Thyroid gland (tissue), 4 donors: ENCODE measurements at regions not wholly inside any gene's neighbourhood (a gene's known extent, or its start where the extent isn't known, plus 50 kb on each side); places are given as distances from the start of the nearest gene placed in this dataset.

Experiments used
- CTCF ChIP-seq, 6 experiments: fragments of 200-600 bp in 3 of 6; fragments of 450-650 bp in 3 of 6; sonication (generic) in 3 of 6; IDR thresholded peaks; one replicate each; pipeline ENCODE4 v1.5.1; 2016 to 2019; ENCODE audit warnings: antibody characterized with exemption in 6 of 6, mild to moderate bottlenecking in 2 of 6, inconsistent platforms in 1 of 6, moderate library complexity in 1 of 6
- POLR2A ChIP-seq, 2 donors: fragments of 450-650 bp; IDR thresholded peaks; one replicate each; pipeline ENCODE4 v1.6.1; 2017; ENCODE audit warnings: antibody characterized with exemption in 2 of 2, mild to moderate bottlenecking in 2 of 2, moderate library complexity in 1 of 2

DNA sequence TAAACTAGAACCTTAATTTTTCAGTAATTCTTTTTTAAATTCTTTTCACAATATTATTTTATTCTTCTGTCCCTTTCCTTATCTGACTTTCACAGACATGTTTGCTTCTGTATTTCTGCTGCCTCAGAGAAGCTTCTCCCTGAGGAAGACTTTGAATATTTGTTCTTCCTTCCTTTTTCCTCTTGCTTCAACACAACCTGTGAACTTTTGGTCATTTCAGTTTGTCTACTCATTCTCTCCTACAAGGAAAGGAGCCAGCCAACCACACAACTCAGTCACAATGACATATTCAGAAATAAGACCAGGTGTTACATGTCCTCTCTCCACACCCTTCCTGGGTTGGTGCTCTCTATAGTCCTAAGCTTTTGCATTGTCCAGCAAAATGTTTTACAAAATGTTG is 310.4 kb downstream of the TFAP2B start:
- TF ChIP-seq CTCF (IDR thresholded peaks at IDR 0.05) (no peak), POLR2A (IDR thresholded peaks at IDR 0.05) (no peak)
